HEK293 (cell line): ENCODE measurements at regions not wholly inside any gene's neighbourhood (a gene's known extent, or its start where the extent isn't known, plus 50 kb on each side); places are given as distances from the start of the nearest gene placed in this dataset.

ENCODE experiments used
- CTCF ChIA-PET: fragments of 350-600 bp; formaldehyde crosslinking; extraction: SDS; loops from one replicate; lab custom pipeline; 2021; ENCODE audit warnings: antibody characterized with exemption; lab: Yijun Ruan, JAX
- POLR2A ChIA-PET: fragments of 300-600 bp; formaldehyde crosslinking; extraction: SDS; loops from one replicate; lab custom pipeline; 2020; ENCODE audit warnings: antibody characterized with exemption, inconsistent platforms; lab: Yijun Ruan, JAX
- H3K27ac ChIP-seq: fragments of 200-500 bp; sonication (Bioruptor generic); 2 replicates; pipeline ENCODE4 v1.5.1; 2014; ENCODE audit warnings: low read depth, low read length, control low read depth, inconsistent platforms; ENCODE audit errors: extremely low read depth
- H3K36me3 ChIP-seq, 2 experiments: fragments of 200-500 bp in 1 of 2; sonication (Bioruptor generic) in 1 of 2; 1 replicate in 1 of 2; 2 replicates in 1 of 2; pipeline ENCODE4 v1.5.1; 2014 to 2017; ENCODE audit warnings: inconsistent platforms in 2 of 2, low read length in 2 of 2; ENCODE audit not compliant: control insufficient read depth in 2 of 2, insufficient read depth in 1 of 2
- H3K4me1 ChIP-seq: fragments of 200-500 bp; sonication (Bioruptor generic); 2 replicates; pipeline ENCODE4 v1.5.1; 2014; ENCODE audit warnings: mild to moderate bottlenecking, low read length, inconsistent platforms; ENCODE audit not compliant: control insufficient read depth, insufficient read depth
- H3K4me3 ChIP-seq: 2 replicates; pipeline ENCODE4 v1.5.1; 2011; ENCODE audit warnings: low read depth, mild to moderate bottlenecking, control low read depth, low read length, moderate library complexity
- H3K9me3 ChIP-seq: fragments of 200-500 bp; sonication (Bioruptor generic); 2 replicates; pipeline ENCODE4 v1.5.1; 2014; ENCODE audit warnings: low read depth, low read length, inconsistent platforms; ENCODE audit not compliant: control insufficient read depth, insufficient read depth
- BCL11A ChIP-seq: fragments of 450-650 bp; formaldehyde crosslinking; IDR thresholded peaks from 2 replicates; pipeline ENCODE4 v1.5.1; 2016; ENCODE audit warnings: low read depth, missing biosample characterization, missing genetic modification characterization
- KLF16 ChIP-seq: fragments of 450-650 bp; formaldehyde crosslinking; IDR thresholded peaks from 2 replicates; pipeline ENCODE4 v1.5.1; 2017; ENCODE audit warnings: missing biosample characterization, missing genetic modification characterization
- TRIM28 ChIP-seq: IDR thresholded peaks from 2 replicates; pipeline ENCODE4 v1.6.1; 2011; ENCODE audit warnings: low read length, control low read depth, borderline replicate concordance
- YY1 ChIP-seq: fragments of 450-650 bp; formaldehyde crosslinking; IDR thresholded peaks from 2 replicates; pipeline ENCODE4 v1.5.1; 2018; ENCODE audit warnings: missing biosample characterization, missing genetic modification characterization
- ZBTB11 ChIP-seq: fragments of 450-650 bp; formaldehyde crosslinking; conservative IDR thresholded peaks from 2 replicates; pipeline ENCODE4 v1.5.1; 2016; ENCODE audit warnings: low read depth, missing biosample characterization, missing genetic modification characterization
- ZBTB6 ChIP-seq: fragments of 450-650 bp; formaldehyde crosslinking; IDR thresholded peaks from 2 replicates; pipeline ENCODE4 v1.5.1; 2017; ENCODE audit warnings: missing biosample characterization, missing genetic modification characterization
- ZNF133 ChIP-seq: fragments of 450-650 bp; formaldehyde crosslinking; IDR thresholded peaks from 2 replicates; pipeline ENCODE4 v1.5.1; 2016; ENCODE audit warnings: missing biosample characterization, missing genetic modification characterization
- ZNF223 ChIP-seq: fragments of 450-650 bp; formaldehyde crosslinking; IDR thresholded peaks from 2 replicates; pipeline ENCODE4 v1.5.1; 2016; ENCODE audit warnings: missing biosample characterization, missing genetic modification characterization
- ZNF23 ChIP-seq: fragments of 450-650 bp; formaldehyde crosslinking; IDR thresholded peaks from 2 replicates; pipeline ENCODE4 v1.5.1; 2016; ENCODE audit warnings: missing biosample characterization, missing genetic modification characterization, borderline replicate concordance
- ZNF510 ChIP-seq: fragments of 450-650 bp; formaldehyde crosslinking; IDR thresholded peaks from 2 replicates; pipeline ENCODE4 v1.5.1; 2018; ENCODE audit warnings: mild to moderate bottlenecking, missing genetic modification characterization, missing biosample characterization; ENCODE audit not compliant: insufficient replicate concordance
- ZNF596 ChIP-seq: fragments of 450-650 bp; IDR thresholded peaks from 2 replicates; pipeline ENCODE4 v1.5.0; 2018; ENCODE audit warnings: missing biosample characterization, mild to moderate bottlenecking, missing genetic modification characterization, moderate library complexity
- ZNF626 ChIP-seq: fragments of 450-650 bp; sonication (Bioruptor Pico); formaldehyde crosslinking; IDR thresholded peaks from 2 replicates; pipeline ENCODE4 v1.5.1; 2018; ENCODE audit warnings: missing biosample characterization, missing genetic modification characterization, inconsistent platforms
- ZNF645 ChIP-seq: fragments of 450-650 bp; formaldehyde crosslinking; IDR thresholded peaks from 2 replicates; pipeline ENCODE4; 2016; ENCODE audit warnings: missing biosample characterization, missing genetic modification characterization
- ZNF747 ChIP-seq: fragments of 450-650 bp; formaldehyde crosslinking; IDR thresholded peaks from 2 replicates; pipeline ENCODE4 v1.5.1; 2016; ENCODE audit warnings: missing biosample characterization, missing genetic modification characterization
- ZNF843 ChIP-seq: fragments of 450-650 bp; formaldehyde crosslinking; IDR thresholded peaks from 2 replicates; pipeline ENCODE4 v1.5.1; 2016; ENCODE audit warnings: missing biosample characterization, missing genetic modification characterization

- Histone ChIP-seq H3K4me1 (no peaks in the 10 kb centered on the region), H3K4me3 (no peak overlapping the region), H3K36me3 (no peaks in the 10 kb centered on the region), H3K27ac (no peak overlapping the region), H3K9me3 (no peaks in the 10 kb centered on the region)
- ChIA-PET CTCF (interaction anchor here (0.7 kb wide), 1 partner anchor 9 kb away, joined by 3 read pairs; no protein-coding TSS in a partner anchor), POLR2A (no interaction called here)
- no peak for TF ChIP-seq ZNF23 (tag by site-specific recombination)
- no peak for TF ChIP-seq ZNF223 (tag by site-specific recombination)
These were observed 341.6 kb upstream of the SFSWAP start for GRCh38 chr12:131369094-131369845.

GRCh38 chr12:131370321-131370720 is 340.6 kb upstream of the SFSWAP start:
- CTCF ChIA-PET: interaction anchor here (0.5 kb wide), 1 partner anchor 1028 kb away, joined by 3 read pairs; no protein-coding TSS in a partner anchor
- no peak for TF ChIP-seq ZBTB6 (tag by site-specific recombination)
- no peak for TF ChIP-seq ZNF133
- TF ChIP-seq ZNF510 (tag by site-specific recombination): no peak
- no peak for TF ChIP-seq ZNF645 (tag by site-specific recombination)
- TF ChIP-seq ZNF596: no peak
- TF ChIP-seq ZNF747 (tag by site-specific recombination): no peak
- no peak for TF ChIP-seq ZBTB11 (tag by site-specific recombination)
- no peak for TF ChIP-seq TRIM28
- no peak for TF ChIP-seq BCL11A (tag by site-specific recombination)
- TF ChIP-seq ZNF626 (tag by site-specific recombination): no peak
- TF ChIP-seq KLF16 (tag by site-specific recombination): no peak
- TF ChIP-seq ZNF843 (tag by site-specific recombination): no peak
- TF ChIP-seq, all 188 proteins: peak for 0
- no peaks in the 10 kb centered on the region for H3K36me3 ChIP-seq
- H3K27ac ChIP-seq: no peak overlapping the region
- H3K9me3 ChIP-seq: no peaks in the 10 kb centered on the region
- no peaks in the 10 kb centered on the region for H3K4me1 ChIP-seq
- no peak overlapping the region for H3K4me3 ChIP-seq
- POLR2A ChIA-PET: no interaction called here

- CTCF ChIA-PET: no interaction called here
- no peaks in the 10 kb centered on the region for H3K4me1 ChIP-seq
- no peak for TF ChIP-seq YY1 (tag by site-specific recombination)
- TF ChIP-seq, all 188 proteins: peak for 0
- Histone ChIP-seq H3K27ac (no peak overlapping the region), H3K4me3 (no peak overlapping the region), H3K9me3 (no peaks in the 10 kb centered on the region), H3K36me3 (no peaks in the 10 kb centered on the region)
- POLR2A ChIA-PET: no interaction called here
These were observed 340.0 kb upstream of the SFSWAP start for GRCh38 chr12:131370791-131371347.
